ENCODE measurements at regions not wholly inside any gene's neighbourhood (a gene's known extent, or its start where the extent isn't known, plus 50 kb on each side); places are given as distances from the start of the nearest gene placed in this dataset.

DNA sequence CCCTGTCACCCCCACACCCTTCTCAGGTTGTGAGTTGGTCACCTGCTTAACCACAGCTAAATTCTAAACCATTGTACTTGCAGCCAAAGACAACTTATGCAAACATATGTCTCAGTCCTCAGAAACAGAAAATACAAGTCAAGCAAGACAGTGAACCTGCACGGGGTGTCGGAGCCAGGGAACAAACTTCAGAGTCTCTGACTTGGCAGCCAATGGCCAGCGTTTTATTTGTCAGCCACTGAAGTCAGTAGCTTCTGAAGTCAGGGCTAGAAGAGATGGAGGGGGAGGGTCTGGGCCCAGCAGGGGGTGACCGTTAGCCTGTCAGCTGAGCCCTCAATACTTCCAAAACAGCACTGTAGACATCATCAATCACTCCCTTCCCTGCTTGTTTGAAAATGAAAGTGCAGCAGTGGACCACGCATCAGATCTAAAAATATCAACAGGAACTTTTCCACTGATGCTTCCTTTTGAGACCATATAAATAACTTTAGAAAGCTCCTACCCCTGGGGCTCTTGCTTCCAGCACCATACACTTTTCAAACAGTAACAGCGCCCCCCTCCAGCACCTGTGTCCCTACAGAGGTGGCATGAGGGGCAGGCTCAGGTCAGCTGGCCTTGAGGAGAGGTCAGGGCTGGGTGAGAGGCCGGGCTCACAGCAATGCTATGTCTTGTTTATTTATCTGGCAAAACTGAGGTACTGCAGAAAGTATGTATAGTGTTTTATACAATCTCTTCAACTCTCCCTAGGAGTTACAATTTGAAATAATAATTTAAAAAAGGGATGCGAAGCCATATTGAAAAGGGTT is 142.5 kb downstream of the ACER2 start:
- 42 to 64% methylated on average over 7 to 8 of the region's 8 CpGs for WGBS, 2 donors
- no peaks in the 10 kb centered on the region for H3K27me3 ChIP-seq
- no peak overlapping the region for H3K27ac ChIP-seq
- intact Hi-C loops (cut with DNase I; ENCODE audit: low total_unique reads) = no loop called here
- TF ChIP-seq POLR2A (IDR thresholded peaks at IDR 0.05) = no peak
- TF ChIP-seq CTCF (IDR thresholded peaks at IDR 0.05) = no peak
- no peaks in the 10 kb centered on the region for H3K36me3 ChIP-seq (ENCODE audit: low read depth, missing control alignments)
- H3K9me3 ChIP-seq = no peaks in the 10 kb centered on the region
- no peaks in the 10 kb centered on the region for H3K4me1 ChIP-seq
- H3K4me3 ChIP-seq = no peak overlapping the region
- DNase-seq = no peak

- Histone ChIP-seq H3K27ac (no peak overlapping the region), H3K4me3 (no peak overlapping the region), H3K36me3 (ENCODE audit: low read depth, missing control alignments) (no peaks in the 10 kb centered on the region), H3K27me3 (no peaks in the 10 kb centered on the region), H3K9me3 (no peaks in the 10 kb centered on the region), H3K4me1 (no peaks in the 10 kb centered on the region)
- WGBS, 2 donors = 79 to 88% methylated on average over 7 of the region's 7 CpGs
- DNase-seq = no peak
- intact Hi-C loops (cut with DNase I; ENCODE audit: low total_unique reads) = no loop called here
- TF ChIP-seq POLR2A (IDR thresholded peaks at IDR 0.05) (no peak), CTCF (IDR thresholded peaks at IDR 0.05) (no peak)
These were observed 141.2 kb downstream of the ACER2 start for GRCh38 chr9:19550009-19550408.

DNA sequence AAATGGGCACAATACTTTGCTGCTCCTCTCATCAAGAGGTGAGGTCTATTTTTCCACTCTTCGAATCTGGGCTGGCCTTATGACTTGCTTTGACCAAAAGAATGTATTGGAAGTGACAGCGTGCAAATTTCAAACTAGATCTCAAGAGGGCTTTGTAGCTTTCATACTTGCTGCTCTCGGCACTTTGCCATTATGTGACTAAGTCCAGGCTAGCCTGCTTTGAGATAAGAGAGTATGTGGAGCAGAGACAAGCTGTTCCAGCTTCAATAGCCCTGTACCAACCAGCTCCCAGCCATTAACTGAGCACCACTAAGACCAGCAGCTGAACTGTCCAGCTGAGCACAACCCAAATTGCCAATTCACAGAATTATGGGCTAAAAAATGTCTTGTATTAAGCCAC is 124.6 kb downstream of the ACER2 start:
- intact Hi-C loops (cut with DNase I; ENCODE audit: low total_unique reads) = no loop called here
- TF ChIP-seq CTCF (IDR thresholded peaks at IDR 0.05) = no peak
- TF ChIP-seq POLR2A (IDR thresholded peaks at IDR 0.05) = no peak
- 91 to 96% methylated on average over 3 of the region's 3 CpGs for WGBS, 2 donors
- Histone ChIP-seq H3K27me3 (no peaks in the 10 kb centered on the region), H3K27ac (no peak overlapping the region), H3K4me1 (no peaks in the 10 kb centered on the region), H3K4me3 (no peak overlapping the region), H3K36me3 (ENCODE audit: low read depth, missing control alignments) (no peaks in the 10 kb centered on the region), H3K9me3 (no peaks in the 10 kb centered on the region)
- no peak for DNase-seq

GRCh38 chr9:19527663-19528062 is 118.9 kb downstream of the ACER2 start:
- intact Hi-C loops (cut with DNase I; ENCODE audit: low total_unique reads) = no loop called here
- no peak for DNase-seq
- Histone ChIP-seq H3K4me3 (no peak overlapping the region), H3K36me3 (ENCODE audit: low read depth, missing control alignments) (no peaks in the 10 kb centered on the region), H3K9me3 (no peaks in the 10 kb centered on the region), H3K4me1 (no peaks in the 10 kb centered on the region), H3K27me3 (no peaks in the 10 kb centered on the region), H3K27ac (no peak overlapping the region)
- WGBS, 2 donors = 70 to 90% methylated on average over 3 of the region's 3 CpGs
- no peak for TF ChIP-seq CTCF (IDR thresholded peaks at IDR 0.05)
- TF ChIP-seq POLR2A (IDR thresholded peaks at IDR 0.05) = no peak

GRCh38 chr9:19522558-19522957 is 113.7 kb downstream of the ACER2 start:
- DNase-seq = no peak
- intact Hi-C loops (cut with DNase I; ENCODE audit: low total_unique reads) = no loop called here
- no peaks in the 10 kb centered on the region for H3K27me3 ChIP-seq
- WGBS, 2 donors = 68 to 73% methylated on average over 2 of the region's 2 CpGs
- TF ChIP-seq POLR2A (IDR thresholded peaks at IDR 0.05) = no peak
- no peak for TF ChIP-seq CTCF (IDR thresholded peaks at IDR 0.05)
- H3K27ac ChIP-seq = no peak overlapping the region
- no peak overlapping the region for H3K4me3 ChIP-seq
- no peaks in the 10 kb centered on the region for H3K36me3 ChIP-seq (ENCODE audit: low read depth, missing control alignments)
- no peaks in the 10 kb centered on the region for H3K4me1 ChIP-seq
- no peaks in the 10 kb centered on the region for H3K9me3 ChIP-seq
